AG09309 (cell line): ENCODE measurements at regions not wholly inside any gene's neighbourhood (a gene's known extent, or its start where the extent isn't known, plus 50 kb on each side); places are given as distances from the start of the nearest gene placed in this dataset.

Source experiments
- DNase-seq: peaks from one replicate; pipeline ENCODE4 v3.0.0-alpha.2; 2010; ENCODE audit warnings: low read depth
- H3K4me3 ChIP-seq: 2 replicates; pipeline ENCODE4 v1.5.1; 2011; ENCODE audit warnings: mild to moderate bottlenecking, low read depth, low read length, moderate library complexity; ENCODE audit not compliant: control insufficient read depth
- TF ChIP-seq, protein P1 (sequence below): IDR thresholded peaks from 2 replicates; pipeline ENCODE4 v1.5.1; 2011; ENCODE audit warnings: mild to moderate bottlenecking, low read depth, low read length, inconsistent platforms; ENCODE audit not compliant: insufficient read depth, control insufficient read depth; ENCODE audit errors: missing control alignments

GRCh38 chr17:70317421-70317820 is 148.1 kb downstream of the KCNJ2 start:
- no peak overlapping the region for H3K4me3 ChIP-seq
- TF ChIP-seq, protein P1, sequence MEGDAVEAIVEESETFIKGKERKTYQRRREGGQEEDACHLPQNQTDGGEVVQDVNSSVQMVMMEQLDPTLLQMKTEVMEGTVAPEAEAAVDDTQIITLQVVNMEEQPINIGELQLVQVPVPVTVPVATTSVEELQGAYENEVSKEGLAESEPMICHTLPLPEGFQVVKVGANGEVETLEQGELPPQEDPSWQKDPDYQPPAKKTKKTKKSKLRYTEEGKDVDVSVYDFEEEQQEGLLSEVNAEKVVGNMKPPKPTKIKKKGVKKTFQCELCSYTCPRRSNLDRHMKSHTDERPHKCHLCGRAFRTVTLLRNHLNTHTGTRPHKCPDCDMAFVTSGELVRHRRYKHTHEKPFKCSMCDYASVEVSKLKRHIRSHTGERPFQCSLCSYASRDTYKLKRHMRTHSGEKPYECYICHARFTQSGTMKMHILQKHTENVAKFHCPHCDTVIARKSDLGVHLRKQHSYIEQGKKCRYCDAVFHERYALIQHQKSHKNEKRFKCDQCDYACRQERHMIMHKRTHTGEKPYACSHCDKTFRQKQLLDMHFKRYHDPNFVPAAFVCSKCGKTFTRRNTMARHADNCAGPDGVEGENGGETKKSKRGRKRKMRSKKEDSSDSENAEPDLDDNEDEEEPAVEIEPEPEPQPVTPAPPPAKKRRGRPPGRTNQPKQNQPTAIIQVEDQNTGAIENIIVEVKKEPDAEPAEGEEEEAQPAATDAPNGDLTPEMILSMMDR = no peak
- DNase-seq = no peak

- no peak for DNase-seq
- TF ChIP-seq, protein P1 = no peak
- no peak overlapping the region for H3K4me3 ChIP-seq
These were observed 148.7 kb downstream of the KCNJ2 start for GRCh38 chr17:70318051-70318450.

DNA sequence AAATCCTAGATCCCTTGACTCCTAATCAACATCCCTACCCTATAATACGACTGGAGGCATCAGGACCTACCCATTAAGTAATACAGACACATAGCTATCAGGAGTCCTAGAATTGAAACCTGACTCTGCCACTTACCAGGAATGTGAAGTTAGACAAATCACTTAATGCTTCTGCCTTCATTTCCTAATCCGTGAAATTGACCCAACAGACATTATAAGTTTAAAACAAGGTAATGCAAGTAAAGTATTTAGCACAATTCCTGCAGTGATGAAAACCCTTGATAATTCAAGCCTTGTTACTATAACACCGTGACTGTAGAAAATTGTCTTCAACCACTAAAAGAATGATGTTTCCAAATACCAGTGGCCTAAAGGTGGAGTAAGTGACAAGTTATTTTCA is 150.2 kb downstream of the KCNJ2 start:
- H3K4me3 ChIP-seq = no peak overlapping the region
- TF ChIP-seq, protein P1 = no peak
- DNase-seq = no peak

DNA sequence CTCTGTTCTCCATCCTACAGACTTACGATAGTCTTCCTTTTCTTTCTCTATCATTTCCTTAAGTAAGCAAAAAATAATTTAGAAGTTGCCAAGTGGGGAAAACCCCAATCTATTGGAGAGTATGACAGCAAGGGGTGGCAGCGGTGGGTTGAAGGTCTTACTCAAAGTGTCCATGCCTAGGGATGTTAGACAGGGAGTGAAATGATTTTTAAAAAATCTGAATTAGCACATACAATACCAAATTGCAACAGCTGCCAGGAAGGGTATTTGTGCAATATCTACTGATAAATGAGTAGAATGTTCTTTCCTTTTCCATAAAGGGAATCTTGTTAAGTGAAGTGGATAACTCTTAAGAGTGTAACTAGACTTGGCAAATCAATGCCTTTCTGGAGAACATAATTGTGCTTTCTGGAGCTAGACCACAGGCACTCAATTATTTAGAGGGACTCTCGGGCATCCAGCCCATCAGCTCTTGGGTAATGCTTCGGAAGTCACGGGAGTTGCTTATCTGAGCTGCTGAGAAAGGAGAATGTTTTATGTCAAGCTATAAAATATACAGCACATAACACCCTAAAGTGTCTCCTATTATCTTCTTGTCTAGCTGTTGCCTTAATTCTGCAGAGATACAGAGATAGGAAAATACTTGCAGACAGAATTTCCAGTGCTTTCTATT is 151.5 kb downstream of the KCNJ2 start:
- no peak for DNase-seq
- TF ChIP-seq, protein P1 = no peak
- H3K4me3 ChIP-seq = no peak overlapping the region

GRCh38 chr17:70321352-70321751 is 152.0 kb downstream of the KCNJ2 start:
- DNase-seq = no peak
- TF ChIP-seq, protein P1 = no peak
- H3K4me3 ChIP-seq = no peak overlapping the region

DNA sequence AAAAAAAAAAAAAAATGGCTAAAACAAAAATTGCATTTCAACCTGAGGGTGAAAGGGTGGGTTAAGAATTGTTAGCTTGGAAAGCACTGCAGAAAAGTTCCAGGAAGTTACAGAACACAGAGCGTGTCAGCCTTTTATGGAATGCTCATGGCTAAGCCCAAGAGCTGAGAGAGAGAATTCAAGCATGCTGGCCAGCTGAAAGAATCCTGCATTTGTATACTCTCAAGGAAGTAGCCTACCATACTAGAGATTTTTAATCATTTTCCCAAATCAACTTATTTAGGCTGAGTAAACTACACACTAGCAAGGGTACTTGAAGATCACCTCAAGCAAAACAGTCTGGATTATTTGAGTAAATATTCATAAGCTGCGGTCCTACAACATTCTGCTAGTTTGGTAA is 153.9 kb downstream of the KCNJ2 start:
- DNase-seq = no peak
- H3K4me3 ChIP-seq = no peak overlapping the region
- TF ChIP-seq, protein P1 = no peak
